ENCODE measurements at regions not wholly inside any gene's neighbourhood (a gene's known extent, or its start where the extent isn't known, plus 50 kb on each side); places are given as distances from the start of the nearest gene placed in this dataset.

- peak; percentile 33; the same call in 1 of the 3 replicates for ATAC-seq (ENCODE audit: low read depth)
These were observed 153.4 kb upstream of the PPP3CA start for GRCh38 chr4:101500742-101501141.

DNA sequence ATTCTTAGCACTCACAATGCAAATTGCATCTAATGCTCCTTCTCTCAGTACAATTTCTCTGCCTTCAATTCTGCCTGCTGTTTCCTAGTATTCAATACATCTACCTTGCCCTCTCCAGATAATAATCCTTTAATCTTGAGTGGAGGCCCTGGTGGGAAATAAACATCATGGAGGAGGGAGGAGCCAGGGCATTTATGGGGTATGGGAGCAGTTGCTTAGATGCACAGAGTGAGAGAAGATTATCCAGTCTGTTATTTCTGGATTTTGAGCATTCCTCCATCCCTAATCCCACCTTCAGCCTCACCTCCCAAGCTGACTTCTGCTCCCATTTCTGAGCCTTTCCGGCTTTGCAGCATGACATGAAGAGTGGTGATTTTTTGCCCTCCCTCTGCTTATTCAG lies 127.9 kb upstream of the PPP3CA start:
- H3K4me3 ChIP-seq (ENCODE audit: severe bottlenecking) = no peak overlapping the region
- no peak for DNase-seq (ENCODE audit: low spot score)
- TF ChIP-seq CTCF (IDR thresholded peaks at IDR 0.05; ENCODE audit: poor library complexity, severe bottlenecking) = no peak
- H3K36me3 ChIP-seq (ENCODE audit: low read depth) = no peaks in the 10 kb centered on the region
- H3K9me3 ChIP-seq (ENCODE audit: severe bottlenecking) = no peaks in the 10 kb centered on the region
- no peak for ATAC-seq (ENCODE audit: low read depth)
- no peaks in the 10 kb centered on the region for H3K4me1 ChIP-seq (ENCODE audit: insufficient read depth, poor library complexity, severe bottlenecking)
- H3K27ac ChIP-seq (ENCODE audit: poor library complexity, severe bottlenecking) = no peak overlapping the region
- no peaks in the 10 kb centered on the region for H3K27me3 ChIP-seq (ENCODE audit: insufficient read depth, poor library complexity, severe bottlenecking)

More at GRCh38 chr4:101500742-101501141, 153.4 kb upstream of the PPP3CA start:
- Histone ChIP-seq H3K4me1 (ENCODE audit: insufficient read depth, poor library complexity, severe bottlenecking) (no peaks in the 10 kb centered on the region), H3K27ac (ENCODE audit: poor library complexity, severe bottlenecking) (no peak overlapping the region), H3K4me3 (ENCODE audit: severe bottlenecking) (no peak overlapping the region), H3K27me3 (ENCODE audit: insufficient read depth, poor library complexity, severe bottlenecking) (no peaks in the 10 kb centered on the region), H3K9me3 (ENCODE audit: severe bottlenecking) (no peaks in the 10 kb centered on the region), H3K36me3 (ENCODE audit: low read depth) (no peaks in the 10 kb centered on the region)
- DNase-seq (ENCODE audit: low spot score) = no peak
- no peak for TF ChIP-seq CTCF (IDR thresholded peaks at IDR 0.05; ENCODE audit: poor library complexity, severe bottlenecking)

GRCh38 chr4:101471201-101471600 lies 123.9 kb upstream of the PPP3CA start:
- Histone ChIP-seq H3K9me3 (ENCODE audit: severe bottlenecking) (no peaks in the 10 kb centered on the region), H3K4me3 (ENCODE audit: severe bottlenecking) (no peak overlapping the region), H3K27ac (ENCODE audit: poor library complexity, severe bottlenecking) (no peak overlapping the region), H3K4me1 (ENCODE audit: insufficient read depth, poor library complexity, severe bottlenecking) (no peaks in the 10 kb centered on the region), H3K36me3 (ENCODE audit: low read depth) (no peaks in the 10 kb centered on the region), H3K27me3 (ENCODE audit: insufficient read depth, poor library complexity, severe bottlenecking) (peaks cover 6% of the 10 kb centered on the region)
- no peak for TF ChIP-seq CTCF (IDR thresholded peaks at IDR 0.05; ENCODE audit: poor library complexity, severe bottlenecking)
- no peak for ATAC-seq (ENCODE audit: low read depth)
- no peak for DNase-seq (ENCODE audit: low spot score)

GRCh38 chr4:101464596-101464995 lies 117.3 kb upstream of the PPP3CA start:
- no peaks in the 10 kb centered on the region for H3K9me3 ChIP-seq (ENCODE audit: severe bottlenecking)
- H3K27me3 ChIP-seq (ENCODE audit: insufficient read depth, poor library complexity, severe bottlenecking) = peaks cover 6% of the 10 kb centered on the region
- no peaks in the 10 kb centered on the region for H3K4me1 ChIP-seq (ENCODE audit: insufficient read depth, poor library complexity, severe bottlenecking)
- H3K36me3 ChIP-seq (ENCODE audit: low read depth) = no peaks in the 10 kb centered on the region
- no peak overlapping the region for H3K4me3 ChIP-seq (ENCODE audit: severe bottlenecking)
- TF ChIP-seq CTCF (IDR thresholded peaks at IDR 0.05; ENCODE audit: poor library complexity, severe bottlenecking) = no peak
- ATAC-seq (ENCODE audit: low read depth) = no peak
- no peak overlapping the region for H3K27ac ChIP-seq (ENCODE audit: poor library complexity, severe bottlenecking)
- DNase-seq (ENCODE audit: low spot score) = no peak

GRCh38 chr4:101458914-101459313 lies 111.6 kb upstream of the PPP3CA start:
- ATAC-seq (ENCODE audit: low read depth) = no peak
- no peaks in the 10 kb centered on the region for H3K27me3 ChIP-seq (ENCODE audit: insufficient read depth, poor library complexity, severe bottlenecking)
- no peak for TF ChIP-seq CTCF (IDR thresholded peaks at IDR 0.05; ENCODE audit: poor library complexity, severe bottlenecking)
- H3K4me3 ChIP-seq (ENCODE audit: severe bottlenecking) = no peak overlapping the region
- H3K9me3 ChIP-seq (ENCODE audit: severe bottlenecking) = no peaks in the 10 kb centered on the region
- no peak overlapping the region for H3K27ac ChIP-seq (ENCODE audit: poor library complexity, severe bottlenecking)
- H3K36me3 ChIP-seq (ENCODE audit: low read depth) = no peaks in the 10 kb centered on the region
- no peak for DNase-seq (ENCODE audit: low spot score)
- H3K4me1 ChIP-seq (ENCODE audit: insufficient read depth, poor library complexity, severe bottlenecking) = no peaks in the 10 kb centered on the region
